NCI-H2196 (cell line): ENCODE measurements at regions not wholly inside any gene's neighbourhood (a gene's known extent, or its start where the extent isn't known, plus 50 kb on each side); places are given as distances from the start of the nearest gene placed in this dataset.

Source experiments
- DNase-seq: peaks from one replicate; lab custom pipeline; 2025; ENCODE audit not compliant: unreplicated experiment; lab: John Stamatoyannopoulos, UW

DNA sequence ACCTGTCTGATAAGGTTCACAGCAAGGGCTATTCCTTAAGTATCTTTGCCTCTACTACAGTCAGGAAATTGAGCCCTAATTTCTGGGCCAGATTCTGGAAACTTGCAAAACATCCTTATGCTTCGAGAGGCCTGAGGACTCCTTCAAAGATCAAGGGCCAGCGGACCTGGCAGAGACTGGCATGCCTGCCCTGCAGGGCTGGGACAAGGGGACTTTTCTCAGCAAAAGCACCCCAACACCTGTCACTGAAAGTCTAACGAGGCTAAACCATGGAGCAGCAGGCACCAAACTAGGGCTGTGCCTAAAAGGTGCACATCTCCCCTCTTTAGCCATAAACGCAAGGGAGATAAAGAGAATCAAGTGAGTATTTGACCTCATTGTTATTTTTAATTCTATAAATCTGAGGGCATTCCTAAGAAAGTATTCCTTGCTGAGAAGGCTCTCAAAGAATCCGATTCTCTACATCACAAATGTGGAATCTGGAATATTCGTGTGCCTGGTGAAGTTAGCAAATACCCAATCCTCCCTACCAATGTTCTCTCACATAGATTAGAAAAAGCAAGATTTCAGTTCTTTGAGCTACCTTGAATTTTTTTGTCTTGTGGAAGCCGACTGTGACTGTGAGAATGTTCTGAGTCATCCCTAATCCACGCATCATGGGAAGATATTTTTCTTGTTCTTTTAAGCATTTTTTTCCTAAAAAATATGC, 328.2 kb upstream of the NOVA1 start:
- no peak for DNase-seq

DNA sequence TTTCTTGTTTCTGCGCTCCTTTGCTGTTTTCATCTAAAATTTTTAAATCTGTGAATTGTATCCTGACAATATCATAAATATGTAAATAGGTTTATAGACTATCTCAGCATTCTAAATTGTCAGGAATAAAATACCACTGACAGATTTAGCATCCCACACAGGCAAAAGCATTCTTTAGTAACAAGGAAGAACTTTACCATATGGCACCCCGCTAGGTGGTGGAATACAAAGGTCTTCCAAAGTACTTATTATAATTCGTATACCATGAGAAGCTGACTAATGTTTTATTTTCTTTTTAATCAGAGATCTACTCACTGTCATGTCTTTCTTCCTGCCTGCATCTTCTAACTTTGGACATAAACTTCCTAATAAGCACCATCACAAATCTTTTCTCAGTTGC, 328.8 kb upstream of the NOVA1 start:
- DNase-seq, result no peak

DNA sequence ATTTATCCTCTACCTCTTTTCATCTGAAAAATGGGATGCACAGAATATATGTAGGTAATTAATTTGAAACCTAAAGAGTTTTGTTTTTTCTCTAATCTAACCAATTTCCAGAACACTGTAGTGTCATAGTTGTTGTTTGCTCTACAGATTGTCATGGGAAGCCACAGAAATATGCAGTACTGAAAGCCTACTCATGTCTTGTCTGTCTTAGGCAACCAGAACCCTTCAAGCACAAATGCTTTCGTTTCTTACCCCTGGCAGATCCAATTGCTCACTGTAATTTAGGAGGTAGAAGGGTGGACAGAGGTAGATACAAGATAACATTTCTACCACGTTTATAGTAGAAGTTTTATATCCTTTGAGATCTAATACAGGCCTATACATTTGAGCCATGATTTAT, 330.2 kb upstream of the NOVA1 start:
- no peak for DNase-seq

DNA sequence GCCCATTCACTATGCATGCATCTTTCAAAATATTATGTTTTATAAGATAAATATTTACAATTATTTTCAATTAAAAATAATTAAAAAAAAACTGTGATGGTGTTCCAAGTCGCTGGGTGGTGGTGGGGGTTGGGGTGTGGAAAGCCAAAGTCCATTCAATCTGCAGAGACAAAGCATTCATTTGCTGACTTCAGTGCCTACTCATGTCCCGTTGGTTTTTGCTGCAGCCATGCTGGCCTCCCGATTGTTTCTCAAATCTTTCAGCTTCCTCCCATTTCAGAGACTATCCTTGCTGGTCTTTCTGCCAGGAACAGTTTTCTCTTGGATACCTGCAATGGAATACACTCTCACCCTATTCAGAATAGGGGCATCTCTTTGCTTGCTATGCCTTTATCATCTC, 331.5 kb upstream of the NOVA1 start:
- DNase-seq, result no peak

DNA sequence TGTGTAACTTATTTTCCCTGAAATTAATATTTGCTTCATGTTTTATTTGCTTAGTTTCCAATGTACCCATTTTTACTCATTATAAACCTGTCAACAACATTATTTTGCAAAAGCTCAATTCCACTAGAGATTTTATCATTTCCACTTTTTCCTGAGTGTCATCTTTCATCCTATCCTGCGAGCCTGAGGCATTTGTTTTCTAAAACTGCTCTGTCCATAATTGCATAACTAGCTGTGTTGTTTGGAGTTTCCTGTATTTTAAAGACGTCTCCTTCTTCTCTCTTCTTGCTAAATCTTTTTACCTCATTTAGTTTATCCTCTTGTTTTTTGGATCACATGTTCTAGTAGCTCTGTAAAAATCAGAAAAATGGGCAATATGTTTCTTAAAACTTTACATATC, 332.7 kb upstream of the NOVA1 start:
- no peak for DNase-seq

DNA sequence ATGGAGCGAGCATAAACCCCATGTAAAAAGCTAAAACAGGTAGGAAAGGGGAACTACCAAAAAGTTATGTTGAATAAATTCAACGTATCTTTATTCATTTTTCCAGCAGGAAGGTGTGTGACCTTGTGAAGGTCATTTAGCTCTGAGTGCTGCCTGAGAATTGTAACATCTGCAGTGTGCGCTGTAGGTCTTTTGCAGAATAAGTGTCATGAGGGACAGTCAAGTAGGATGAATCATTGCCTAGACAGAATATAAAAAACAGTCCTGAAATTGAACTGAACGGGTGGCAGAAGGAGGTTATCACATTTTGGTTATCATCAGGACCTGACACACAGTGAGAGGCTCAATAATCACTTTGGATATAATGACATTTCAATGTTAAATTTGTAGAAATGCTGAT, 334.8 kb upstream of the NOVA1 start:
- DNase-seq, result no peak

DNA sequence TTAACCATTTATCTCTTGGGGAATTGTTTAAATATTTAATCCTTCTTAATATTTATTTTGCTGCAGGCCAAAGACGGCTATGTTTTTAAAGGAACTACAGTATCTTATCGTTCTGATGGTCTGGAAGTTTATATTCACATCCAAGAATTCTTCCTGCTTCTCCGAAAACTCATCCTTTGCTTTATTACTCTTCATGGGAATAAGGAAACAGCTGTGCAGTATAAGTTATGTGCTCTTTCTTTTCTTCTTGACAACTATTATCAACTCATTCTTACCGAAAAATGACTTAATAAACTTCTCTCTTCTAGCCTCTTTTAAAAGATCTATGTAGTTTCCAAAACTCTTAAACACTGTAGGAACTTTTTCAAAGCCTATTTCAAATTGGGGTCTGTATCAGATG, 335.6 kb upstream of the NOVA1 start:
- no peak for DNase-seq

DNA sequence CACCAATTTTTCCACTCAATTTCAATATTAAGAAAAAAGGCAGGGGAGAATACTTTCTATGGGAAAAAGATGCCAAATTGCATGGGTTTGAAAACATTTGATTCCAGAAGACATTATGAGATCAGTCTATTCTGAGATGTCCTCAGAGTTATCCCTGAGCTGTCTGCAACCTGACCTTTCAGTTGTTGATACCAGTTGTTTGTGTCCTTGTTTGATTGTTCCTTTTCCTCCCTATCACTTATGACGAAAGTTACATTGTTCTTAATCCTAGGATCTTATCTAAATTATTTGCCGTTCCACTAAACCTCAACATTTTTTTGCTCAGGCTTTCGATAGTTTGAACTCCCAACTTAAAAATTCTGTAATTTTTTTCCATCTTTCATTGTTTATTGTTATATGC, 336.3 kb upstream of the NOVA1 start:
- DNase-seq, result no peak

DNA sequence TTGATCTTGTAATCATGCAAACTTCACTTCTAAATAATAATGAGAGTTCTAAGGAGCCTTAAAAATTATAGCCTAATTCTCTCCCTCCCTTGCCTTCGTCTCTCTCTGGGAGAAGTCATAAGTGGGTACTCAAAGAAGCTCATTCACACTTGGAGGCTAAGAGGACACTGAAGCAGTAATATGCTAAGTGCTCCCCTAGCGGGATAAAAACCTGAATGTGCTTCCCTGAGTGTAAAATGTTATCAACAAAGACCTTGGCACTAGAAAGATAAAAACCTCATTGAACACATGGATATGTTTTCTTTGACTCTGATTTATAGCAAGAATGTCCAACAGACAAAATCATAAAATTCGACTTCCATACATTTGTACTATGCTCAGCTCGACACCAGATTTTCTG, 337.9 kb upstream of the NOVA1 start:
- no peak for DNase-seq

DNA sequence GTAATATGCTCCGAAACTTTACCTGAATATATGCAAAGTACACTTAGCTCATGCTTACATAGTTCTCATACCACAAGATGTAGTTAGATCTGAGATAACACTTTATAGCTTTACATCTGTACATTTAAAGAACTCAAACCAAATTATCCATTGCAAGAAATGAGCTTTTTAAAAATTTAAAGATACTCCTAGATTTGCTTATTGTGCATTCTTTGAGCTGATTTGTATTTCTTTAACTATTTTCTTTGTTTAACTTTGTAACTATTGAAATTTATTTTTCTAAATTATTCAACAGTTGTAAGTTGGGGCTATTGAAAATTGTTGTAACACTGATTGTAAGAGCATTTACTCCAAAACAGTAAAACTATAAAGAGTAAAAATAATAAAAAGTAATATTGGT, 340.2 kb upstream of the NOVA1 start:
- no peak for DNase-seq

DNA sequence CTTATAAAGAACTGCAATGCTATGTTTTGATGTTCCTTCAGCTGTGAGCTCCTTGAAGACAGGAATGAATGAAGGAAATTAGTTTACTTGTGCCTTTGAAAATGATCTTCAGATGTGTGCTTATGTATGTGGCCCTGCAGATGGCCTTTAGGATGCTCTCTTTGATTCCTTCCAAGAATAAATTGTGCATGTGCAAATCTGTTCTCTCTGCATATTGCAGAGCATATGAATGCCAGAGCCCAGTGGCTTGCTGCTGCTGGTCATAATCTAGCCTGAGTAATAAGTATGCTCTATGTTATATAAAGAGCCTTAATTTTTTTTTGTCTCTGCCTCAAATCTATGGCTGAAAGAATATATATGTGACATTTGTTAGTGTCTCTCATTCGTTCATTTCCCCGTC, 341.9 kb upstream of the NOVA1 start:
- no peak for DNase-seq

DNA sequence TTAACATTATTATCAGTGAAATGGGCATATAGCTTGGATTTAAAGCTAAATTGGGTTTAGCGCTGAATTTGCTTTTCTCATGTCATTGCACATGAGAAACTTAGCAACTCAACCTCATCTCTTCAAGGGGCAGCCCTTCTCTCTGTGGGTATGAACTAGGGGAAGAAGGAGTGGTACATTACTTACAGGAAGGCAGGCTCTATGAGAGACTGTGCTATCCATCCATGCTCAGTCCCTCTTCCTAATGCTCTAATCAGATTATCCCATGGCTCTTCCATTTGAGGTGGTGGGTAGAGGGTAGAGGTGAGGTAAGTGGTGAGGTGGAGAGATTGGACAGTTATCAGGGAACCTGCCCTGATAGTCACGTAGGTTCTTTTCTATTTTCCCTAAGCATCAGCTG, 343.7 kb upstream of the NOVA1 start:
- no peak for DNase-seq

DNA sequence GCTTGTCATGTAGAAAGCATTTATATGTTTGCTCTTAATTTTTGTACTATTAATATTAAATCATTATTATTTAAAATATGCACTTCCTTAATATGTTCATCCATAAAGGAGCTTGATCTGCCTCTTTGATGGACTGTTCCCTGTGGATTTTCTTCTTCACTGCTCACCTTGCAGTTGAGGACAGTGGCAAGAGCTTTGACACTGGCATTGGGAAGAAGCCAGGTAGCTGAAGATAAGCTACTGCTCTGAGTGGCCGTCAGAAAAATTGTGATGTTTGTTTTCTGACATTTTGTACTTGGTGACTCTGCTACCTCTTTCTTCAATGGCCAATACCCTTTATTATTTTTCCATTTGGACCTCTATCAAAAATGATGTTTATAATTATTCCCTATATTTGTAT, 349.4 kb upstream of the NOVA1 start:
- no peak for DNase-seq

DNA sequence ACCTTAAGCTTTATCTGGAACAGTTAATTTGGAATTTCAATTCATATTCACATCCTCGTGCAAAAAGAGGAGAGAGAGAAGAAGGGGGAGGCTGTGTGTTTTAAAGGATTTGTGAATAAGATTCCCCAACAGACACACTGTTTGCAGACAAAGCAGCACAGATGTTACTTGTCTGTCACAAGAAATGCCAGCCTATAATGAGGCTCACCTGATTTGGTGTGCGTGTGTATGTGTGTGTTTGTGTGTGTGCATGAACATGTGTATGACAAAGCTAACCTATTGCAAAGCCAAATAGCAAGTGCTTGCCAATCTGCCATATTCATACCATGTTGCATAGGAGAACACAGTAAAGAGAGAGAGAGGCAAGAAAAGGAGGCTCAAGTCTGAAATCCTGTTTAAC, 361.6 kb upstream of the NOVA1 start:
- DNase-seq, result no peak

DNA sequence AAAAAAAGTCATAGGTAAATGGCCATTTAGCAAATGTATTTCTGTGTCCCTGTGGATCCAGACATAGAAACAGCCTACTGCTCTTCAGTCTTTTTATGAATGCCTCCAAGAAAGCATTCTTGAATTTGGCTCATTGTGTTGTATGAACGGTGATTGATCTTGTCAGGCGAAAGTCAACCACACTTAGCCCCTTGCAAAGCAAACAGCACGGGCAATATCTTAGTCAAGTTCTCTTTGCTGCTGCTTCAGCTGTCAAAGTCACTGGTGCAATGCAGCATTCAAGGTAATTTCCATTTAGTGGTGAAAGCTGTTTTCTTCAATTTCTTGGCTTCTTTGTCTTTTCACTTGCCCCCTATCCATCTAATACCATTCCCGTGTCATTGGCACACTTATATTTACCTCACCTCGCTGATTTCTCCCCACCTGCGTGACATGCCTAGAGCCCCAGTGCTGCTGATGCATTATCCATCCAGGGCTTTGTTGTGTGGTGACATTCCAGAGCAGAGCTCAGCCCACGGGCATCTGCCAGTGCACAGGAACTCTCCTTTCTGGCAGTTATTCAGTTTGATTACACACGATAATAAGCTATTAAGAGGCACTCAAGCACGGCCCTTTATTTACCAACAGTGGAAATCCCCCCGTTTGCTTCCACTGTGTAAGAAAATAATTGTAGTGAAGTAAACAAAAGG, 362.3 kb upstream of the NOVA1 start:
- no peak for DNase-seq

DNA sequence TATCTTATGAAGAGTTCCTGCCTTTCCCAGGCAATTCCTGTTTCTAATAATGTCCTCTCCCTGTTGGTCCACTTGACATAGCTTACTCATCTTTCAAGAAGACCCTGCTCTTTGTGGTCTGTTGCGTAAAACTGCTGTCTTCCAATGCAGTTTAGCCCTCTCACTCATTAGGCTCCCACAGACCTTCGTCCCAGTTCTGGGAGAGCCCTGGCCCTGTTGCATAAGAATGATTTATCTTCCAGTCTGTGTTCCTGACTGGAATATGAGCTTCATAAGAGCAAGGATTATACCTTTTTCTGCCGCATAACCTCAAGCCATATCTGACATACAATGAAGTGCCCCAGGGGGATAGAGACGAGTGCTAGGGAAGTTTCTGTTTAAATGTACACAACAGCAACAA, 365.9 kb upstream of the NOVA1 start:
- DNase-seq, result no peak

DNA sequence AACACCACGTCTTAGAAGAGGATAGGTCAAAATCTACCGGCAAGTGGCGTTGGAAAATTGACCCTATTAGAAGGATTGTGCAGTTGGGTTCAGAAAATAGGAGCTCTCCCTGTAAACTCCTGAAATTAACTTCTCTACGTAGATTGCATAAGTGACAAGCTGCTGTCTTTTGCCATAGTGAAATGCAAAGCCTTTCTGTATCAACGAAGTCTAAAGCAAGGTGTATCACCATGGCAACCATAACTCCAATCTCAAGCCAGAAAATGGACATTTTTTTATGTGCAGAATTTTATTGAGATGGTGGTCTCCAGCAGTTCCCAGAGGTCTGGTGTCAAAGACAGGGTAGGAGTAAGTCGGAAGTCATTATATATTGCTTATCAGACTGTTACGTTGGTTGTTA, 367.7 kb upstream of the NOVA1 start:
- DNase-seq, result no peak

DNA sequence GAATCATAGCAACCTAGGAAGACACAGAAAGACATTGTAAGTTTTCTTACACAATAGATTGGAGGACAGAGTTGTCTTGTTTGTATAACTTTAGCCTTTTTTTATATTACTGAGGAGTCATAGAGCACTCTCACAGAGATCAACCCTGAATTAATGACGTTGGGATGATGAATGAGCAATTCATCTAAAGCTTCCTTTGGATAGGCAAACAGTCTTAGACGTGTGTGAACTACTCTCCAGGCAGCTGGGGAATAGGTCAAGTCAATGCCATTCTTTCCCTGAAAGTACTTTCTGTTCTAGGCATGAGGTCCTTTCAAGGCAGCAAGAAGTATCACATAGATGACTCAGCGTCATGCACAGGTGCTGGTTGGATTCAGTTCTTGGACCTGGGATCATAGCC, 369.1 kb upstream of the NOVA1 start:
- no peak for DNase-seq

DNA sequence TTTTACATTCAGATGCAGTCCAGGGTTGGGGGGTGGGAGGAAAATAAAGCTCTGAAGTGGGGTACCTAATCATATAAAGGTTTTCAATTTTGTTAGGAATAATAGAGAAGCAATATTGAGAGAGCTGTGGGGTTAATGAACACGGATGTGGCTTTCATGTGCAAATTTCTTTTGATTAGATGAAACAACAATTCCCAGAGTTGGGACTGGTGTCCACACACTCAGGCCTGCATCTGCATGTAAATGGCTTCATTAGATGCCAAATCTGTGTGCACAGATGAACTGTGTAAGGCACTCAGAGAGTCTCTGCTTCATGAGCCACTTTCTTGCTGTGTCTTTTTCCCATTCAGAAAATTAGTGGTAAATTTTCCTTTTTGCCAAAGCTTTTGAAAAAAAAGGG, 377.1 kb upstream of the NOVA1 start:
- no peak for DNase-seq

DNA sequence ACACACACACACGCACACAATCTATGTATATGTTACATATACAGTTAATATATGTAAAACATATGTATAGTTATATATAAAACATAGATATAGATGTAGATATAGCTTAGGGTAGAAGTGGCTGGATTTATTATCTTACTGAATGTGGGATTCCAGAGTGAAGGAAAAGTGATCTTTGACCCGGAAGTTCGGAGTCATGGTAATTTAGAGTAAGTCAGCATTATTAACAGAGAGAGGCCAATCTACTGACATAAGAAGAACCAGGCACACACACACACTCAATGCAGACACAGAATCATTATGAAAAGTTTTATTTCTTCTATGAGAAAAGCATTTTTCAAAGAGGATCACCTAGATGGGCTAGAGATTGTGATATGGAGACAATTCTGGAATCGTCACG, 384.2 kb upstream of the NOVA1 start:
- DNase-seq, result no peak

DNA sequence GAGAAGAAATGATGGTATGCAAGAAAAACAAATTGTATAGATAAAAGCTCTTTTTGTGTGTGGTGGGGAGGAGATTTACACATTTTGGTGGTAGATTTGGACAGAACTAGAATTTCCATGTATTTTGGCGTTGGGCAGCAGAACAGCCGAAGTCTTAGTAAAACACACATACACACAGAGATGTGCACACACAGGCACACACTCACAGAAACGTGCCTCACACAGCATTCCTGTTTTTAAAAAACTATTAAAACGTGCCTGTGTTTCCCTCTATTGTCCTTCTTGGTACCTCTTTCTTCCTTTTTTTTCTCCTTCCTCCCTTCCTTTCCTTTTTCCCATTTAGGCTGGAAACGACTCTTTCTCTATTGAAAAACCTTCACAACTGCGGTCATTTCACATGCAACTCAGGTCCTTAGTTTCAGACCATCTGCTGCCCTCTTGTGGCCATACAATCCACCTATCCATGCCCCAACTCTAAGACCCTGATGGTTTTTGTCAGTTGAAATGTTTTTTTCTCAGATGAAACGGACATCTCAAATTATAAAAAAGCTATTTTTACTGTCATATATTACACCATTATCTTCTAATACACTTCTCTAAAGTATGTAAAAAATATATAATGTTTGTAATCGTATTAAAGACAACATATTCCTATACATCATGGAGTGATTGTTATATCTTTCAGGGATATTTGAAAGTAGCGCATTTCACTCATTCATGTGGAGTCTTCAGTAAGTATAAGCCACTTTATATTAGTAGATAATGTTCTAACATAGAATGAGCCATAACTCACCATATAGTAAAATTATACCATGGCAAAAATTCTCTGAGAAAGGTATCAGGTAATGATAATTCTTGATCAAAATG, 386.7 kb upstream of the NOVA1 start:
- peak; percentile 66 for DNase-seq

DNA sequence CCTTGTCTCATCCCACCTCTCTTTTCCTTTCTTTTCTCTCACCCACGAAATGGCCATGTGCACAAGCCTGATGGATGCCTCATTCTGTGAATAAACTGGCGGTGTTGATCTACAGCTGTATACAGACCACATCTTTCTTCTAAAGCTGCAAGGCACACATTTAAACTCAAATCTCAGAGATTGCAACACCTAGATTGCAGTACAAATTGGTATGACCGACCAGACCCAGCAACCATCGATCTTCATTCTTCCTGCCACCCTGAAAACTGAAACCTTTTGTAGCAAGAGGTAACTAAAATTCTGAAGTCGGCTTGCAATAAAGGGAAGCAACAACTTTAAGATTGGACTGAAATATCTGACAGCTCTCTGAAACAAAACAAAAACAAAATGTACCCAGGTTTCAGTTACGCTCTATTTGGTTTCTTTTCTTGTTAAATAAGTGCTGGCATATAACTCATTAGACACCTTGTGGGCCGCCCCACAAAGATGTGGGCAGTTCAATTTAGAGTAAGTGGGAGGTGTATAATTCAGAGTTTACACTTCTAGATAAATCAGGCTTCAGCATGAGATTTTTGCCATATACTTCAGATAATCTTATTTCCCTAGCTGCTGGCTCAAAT, 390.0 kb upstream of the NOVA1 start:
- no peak for DNase-seq
